Calu3 (cell line): ENCODE measurements at regions not wholly inside any gene's neighbourhood (a gene's known extent, or its start where the extent isn't known, plus 50 kb on each side); places are given as distances from the start of the nearest gene placed in this dataset.

Experiments used
- BruUV-seq: library from RNA; stranded (reverse); fragments of 400-500 nt; replicated peaks from 2 replicates; lab custom pipeline; 2021; lab: Mats Ljungman, UMichigan
- CTCF ChIA-PET: fragments of 300-600 bp; sonication (Branson Sonifier 250); formaldehyde crosslinking; loops from one replicate; lab custom pipeline; 2022; ENCODE audit warnings: antibody characterized with exemption; lab: Charles Lee
- DNase-seq: peaks from one replicate; pipeline ENCODE4 v3.0.0; 2022
- H3K27ac Mint-ChIP-seq: one replicate; pipeline ENCODE4 v1.8.0; 2022; ENCODE audit warnings: mixed read lengths; ENCODE audit not compliant: unreplicated experiment
- H3K27me3 Mint-ChIP-seq: one replicate; pipeline ENCODE4 v1.8.0; 2022; ENCODE audit warnings: mixed read lengths; ENCODE audit not compliant: unreplicated experiment
- H3K36me3 Mint-ChIP-seq: one replicate; pipeline ENCODE4 v1.8.0; 2022; ENCODE audit warnings: mild to moderate bottlenecking, moderate library complexity, mixed read lengths; ENCODE audit not compliant: insufficient read depth, unreplicated experiment
- H3K4me1 Mint-ChIP-seq: one replicate; pipeline ENCODE4 v1.8.0; 2022; ENCODE audit warnings: mild to moderate bottlenecking, low read depth, mixed read lengths; ENCODE audit not compliant: unreplicated experiment
- H3K4me3 Mint-ChIP-seq: one replicate; pipeline ENCODE4 v1.8.0; 2022; ENCODE audit warnings: mild to moderate bottlenecking, low read depth, moderate library complexity, mixed read lengths; ENCODE audit not compliant: unreplicated experiment
- H3K9me3 Mint-ChIP-seq: one replicate; pipeline ENCODE4 v1.8.0; 2022; ENCODE audit warnings: low read depth, mixed read lengths; ENCODE audit not compliant: unreplicated experiment
- CTCF ChIP-seq: fragments of 200-600 bp; IDR thresholded peaks from one replicate; pipeline ENCODE4 v1.8.0; 2022; ENCODE audit warnings: antibody characterized with exemption; ENCODE audit not compliant: unreplicated experiment
- intact Hi-C: fragments of 100-400 bp; cut with micrococcal nuclease; formaldehyde crosslinking; loops from one replicate; pipeline ENCODE4 v1.10.0; 2022; ENCODE audit not compliant: unreplicated experiment

DNA sequence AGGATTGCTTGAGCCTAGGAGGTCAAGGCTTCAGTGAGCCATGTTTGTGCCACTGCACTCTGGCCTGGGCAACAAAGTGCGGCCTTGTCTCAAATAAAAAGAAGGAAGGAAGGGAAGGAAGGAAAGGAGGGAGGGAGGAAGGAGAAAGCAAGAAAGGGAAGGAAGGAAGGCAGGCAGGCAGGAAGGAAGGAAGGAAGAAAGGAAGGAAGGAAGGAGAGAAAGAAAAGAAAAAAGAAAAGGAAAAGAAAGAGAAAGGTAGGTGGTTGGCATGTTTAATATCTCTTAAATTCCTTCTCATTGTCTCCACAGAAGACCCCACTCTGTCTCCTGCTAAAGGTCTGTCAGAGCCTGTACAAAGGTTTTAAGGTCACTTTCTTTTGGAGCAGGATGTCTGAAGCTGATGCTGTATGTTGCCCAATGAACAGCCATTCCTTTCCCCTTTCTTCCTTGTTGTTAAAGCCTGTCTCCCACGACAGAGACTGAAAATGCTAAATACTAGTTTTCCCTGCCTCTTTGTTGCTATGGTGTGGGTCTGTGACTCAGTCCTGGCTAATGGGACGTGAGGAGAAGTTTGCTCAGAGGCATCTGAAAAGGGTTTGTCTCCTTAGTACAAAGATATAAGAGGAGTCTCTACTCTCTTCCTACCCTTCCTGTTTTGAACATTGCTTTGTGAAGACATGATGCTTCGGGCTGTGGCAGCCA, 213.3 kb downstream of the PCSK1 start:
- no TSS peak for BruUV-seq
- intact Hi-C loops = no loop called here
- Mint-ChIP-seq H3K9me3 (peaks cover 5% of the 10 kb centered on the region), H3K36me3 (no peaks in the 10 kb centered on the region), H3K4me1 (peaks cover 37% of the 10 kb centered on the region), H3K4me3 (no peak overlapping the region), H3K27ac (no peak overlapping the region), H3K27me3 (no peaks in the 10 kb centered on the region)
- CTCF ChIA-PET = interaction anchor here (0.6 to 0.9 kb wide), 2 partner anchors 8 to 20 kb away, joined by 3 read pairs; no protein-coding TSS in a partner anchor
- no peak for DNase-seq
- TF ChIP-seq CTCF = no peak

DNA sequence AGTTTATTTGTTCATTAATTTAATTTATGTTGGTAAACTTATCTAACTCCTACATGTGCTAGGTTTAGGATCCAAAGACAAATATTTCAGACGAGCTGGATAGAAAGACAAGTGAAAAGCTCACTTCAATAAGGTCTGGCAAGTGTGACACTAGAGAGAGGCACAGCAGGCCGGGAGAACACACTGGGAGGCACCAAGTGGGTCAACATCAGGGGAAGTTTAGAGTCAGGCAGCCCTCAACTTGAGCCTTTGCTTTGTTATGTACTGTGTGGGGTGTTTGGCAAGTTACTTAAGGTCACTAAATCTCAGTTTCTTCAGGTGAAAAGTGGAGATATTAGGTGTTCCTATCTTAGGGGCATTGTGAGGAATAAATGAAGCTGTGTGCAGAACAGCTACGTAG, 214.4 kb downstream of the PCSK1 start:
- peaks cover 45% of the 10 kb centered on the region for H3K4me1 Mint-ChIP-seq
- intact Hi-C loops = no loop called here
- no peak overlapping the region for H3K4me3 Mint-ChIP-seq
- TF ChIP-seq CTCF = no peak
- no peaks in the 10 kb centered on the region for H3K36me3 Mint-ChIP-seq
- H3K9me3 Mint-ChIP-seq = peaks cover 5% of the 10 kb centered on the region
- BruUV-seq = no TSS peak
- no peaks in the 10 kb centered on the region for H3K27me3 Mint-ChIP-seq
- no peak for DNase-seq
- CTCF ChIA-PET = no interaction called here
- no peak overlapping the region for H3K27ac Mint-ChIP-seq

GRCh38 chr5:96214442-96215197, 218.4 kb downstream of the PCSK1 start:
- Mint-ChIP-seq H3K27ac (peak overlapping the region; percentile 81), H3K4me1 (peaks cover 45% of the 10 kb centered on the region), H3K4me3 (peak overlapping the region; percentile 66), H3K9me3 (peaks cover 3% of the 10 kb centered on the region), H3K36me3 (no peaks in the 10 kb centered on the region), H3K27me3 (no peaks in the 10 kb centered on the region)
- intact Hi-C loops = no loop called here
- TF ChIP-seq CTCF = no peak
- CTCF ChIA-PET = interaction anchor here (0.8 to 1.5 kb wide), 6 partner anchors 9 to 130 kb away, joined by 3 to 11 read pairs (median 4); no protein-coding TSS in a partner anchor
- DNase-seq = peak; percentile 43
- BruUV-seq = TSS peak; percentile 84

DNA sequence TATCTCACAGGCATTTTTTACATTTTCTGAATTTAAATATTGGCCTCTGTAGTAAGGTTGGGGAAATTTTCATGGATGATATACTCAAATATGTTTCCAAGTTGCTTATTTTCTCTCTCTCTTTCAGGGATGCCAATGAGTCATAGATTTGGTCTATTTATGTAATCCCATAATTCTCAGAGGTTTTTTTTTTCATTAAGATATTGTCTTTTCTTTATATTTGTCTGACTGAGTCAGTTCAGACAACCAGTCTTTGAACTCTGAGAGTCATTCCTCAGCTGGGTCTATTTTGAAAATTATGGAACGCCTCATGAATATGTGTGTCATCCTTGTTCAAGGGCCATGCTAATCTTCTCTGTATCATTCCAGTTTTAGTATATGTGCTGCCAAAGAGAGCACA, 223.2 kb downstream of the PCSK1 start:
- intact Hi-C loops = no loop called here
- DNase-seq = no peak
- no TSS peak for BruUV-seq
- TF ChIP-seq CTCF = no peak
- CTCF ChIA-PET = interaction anchor here (0.6 kb wide), 1 partner anchor 65 kb away, joined by 3 read pairs; no protein-coding TSS in a partner anchor
- H3K9me3 Mint-ChIP-seq = peaks cover 28% of the 10 kb centered on the region
- no peaks in the 10 kb centered on the region for H3K27me3 Mint-ChIP-seq
- no peak overlapping the region for H3K27ac Mint-ChIP-seq
- H3K4me1 Mint-ChIP-seq = peaks cover 20% of the 10 kb centered on the region
- H3K36me3 Mint-ChIP-seq = no peaks in the 10 kb centered on the region
- no peak overlapping the region for H3K4me3 Mint-ChIP-seq
